HEK293 (cell line): ENCODE measurements at regions not wholly inside any gene's neighbourhood (a gene's known extent, or its start where the extent isn't known, plus 50 kb on each side); places are given as distances from the start of the nearest gene placed in this dataset.

Experiments used
- CTCF ChIA-PET: fragments of 350-600 bp; formaldehyde crosslinking; extraction: SDS; loops from one replicate; lab custom pipeline; 2021; ENCODE audit warnings: antibody characterized with exemption; lab: Yijun Ruan, JAX
- POLR2A ChIA-PET: fragments of 300-600 bp; formaldehyde crosslinking; extraction: SDS; loops from one replicate; lab custom pipeline; 2020; ENCODE audit warnings: antibody characterized with exemption, inconsistent platforms; lab: Yijun Ruan, JAX
- H3K27ac ChIP-seq: fragments of 200-500 bp; sonication (Bioruptor generic); 2 replicates; pipeline ENCODE4 v1.5.1; 2014; ENCODE audit warnings: low read depth, low read length, control low read depth, inconsistent platforms; ENCODE audit errors: extremely low read depth
- H3K36me3 ChIP-seq, 2 experiments: fragments of 200-500 bp in 1 of 2; sonication (Bioruptor generic) in 1 of 2; 1 replicate in 1 of 2; 2 replicates in 1 of 2; pipeline ENCODE4 v1.5.1; 2014 to 2017; ENCODE audit warnings: inconsistent platforms in 2 of 2, low read length in 2 of 2; ENCODE audit not compliant: control insufficient read depth in 2 of 2, insufficient read depth in 1 of 2
- H3K4me1 ChIP-seq: fragments of 200-500 bp; sonication (Bioruptor generic); 2 replicates; pipeline ENCODE4 v1.5.1; 2014; ENCODE audit warnings: mild to moderate bottlenecking, low read length, inconsistent platforms; ENCODE audit not compliant: control insufficient read depth, insufficient read depth
- H3K4me3 ChIP-seq: 2 replicates; pipeline ENCODE4 v1.5.1; 2011; ENCODE audit warnings: low read depth, mild to moderate bottlenecking, control low read depth, low read length, moderate library complexity
- H3K9me3 ChIP-seq: fragments of 200-500 bp; sonication (Bioruptor generic); 2 replicates; pipeline ENCODE4 v1.5.1; 2014; ENCODE audit warnings: low read depth, low read length, inconsistent platforms; ENCODE audit not compliant: control insufficient read depth, insufficient read depth
- KLF1 ChIP-seq: fragments of 450-650 bp; formaldehyde crosslinking; IDR thresholded peaks from 2 replicates; pipeline ENCODE4 v1.5.1; 2016; ENCODE audit warnings: missing biosample characterization, missing genetic modification characterization
- KLF9 ChIP-seq: fragments of 450-650 bp; formaldehyde crosslinking; IDR thresholded peaks from 2 replicates; pipeline ENCODE4 v1.5.1; 2016; ENCODE audit warnings: missing biosample characterization, missing genetic modification characterization, low read depth
- MEIS1 ChIP-seq: sonication (generic); formaldehyde crosslinking; IDR thresholded peaks from 2 replicates; pipeline ENCODE4 v1.8.1; 2022; ENCODE audit warnings: missing genetic modification reagents, mild to moderate bottlenecking, borderline replicate concordance
- OSR2 ChIP-seq: fragments of 450-650 bp; formaldehyde crosslinking; IDR thresholded peaks from 2 replicates; pipeline ENCODE4 v1.5.1; 2016; ENCODE audit warnings: missing biosample characterization, missing genetic modification characterization
- REPIN1 ChIP-seq: fragments of 450-650 bp; formaldehyde crosslinking; IDR thresholded peaks from 2 replicates; pipeline ENCODE4 v1.5.1; 2017; ENCODE audit warnings: missing biosample characterization, missing genetic modification characterization, low read depth
- SCRT1 ChIP-seq: fragments of 450-650 bp; formaldehyde crosslinking; IDR thresholded peaks from 2 replicates; pipeline ENCODE4 v1.5.1; 2016; ENCODE audit warnings: missing biosample characterization, missing genetic modification characterization, borderline replicate concordance
- ZBTB26 ChIP-seq: fragments of 450-650 bp; formaldehyde crosslinking; optimal IDR thresholded peaks from 2 replicates; pipeline ENCODE3; 2016; ENCODE audit warnings: missing biosample characterization, mild to moderate bottlenecking, missing genetic modification characterization
- ZBTB48 ChIP-seq: fragments of 450-650 bp; formaldehyde crosslinking; IDR thresholded peaks from 2 replicates; pipeline ENCODE4 v1.5.1; 2016; ENCODE audit warnings: missing biosample characterization, missing genetic modification characterization
- ZFP41 ChIP-seq: fragments of 450-650 bp; formaldehyde crosslinking; IDR thresholded peaks from 2 replicates; pipeline ENCODE4 v1.5.1; 2016; ENCODE audit warnings: missing biosample characterization, missing genetic modification characterization, borderline replicate concordance
- ZNF140 ChIP-seq: fragments of 450-650 bp; formaldehyde crosslinking; IDR thresholded peaks from 2 replicates; pipeline ENCODE4 v1.5.1; 2016; ENCODE audit warnings: missing biosample characterization, missing genetic modification characterization
- ZNF175 ChIP-seq: fragments of 450-650 bp; formaldehyde crosslinking; IDR thresholded peaks from 2 replicates; pipeline ENCODE4 v1.5.1; 2016; ENCODE audit warnings: missing biosample characterization, missing genetic modification characterization
- ZNF311 ChIP-seq: fragments of 450-650 bp; formaldehyde crosslinking; IDR thresholded peaks from 2 replicates; pipeline ENCODE4 v1.5.1; 2017; ENCODE audit warnings: missing biosample characterization, missing genetic modification characterization, borderline replicate concordance
- ZNF37A ChIP-seq: fragments of 450-650 bp; IDR thresholded peaks from 2 replicates; pipeline ENCODE4 v1.5.1; 2018; ENCODE audit warnings: missing biosample characterization, missing genetic modification characterization
- ZNF560 ChIP-seq: fragments of 450-650 bp; formaldehyde crosslinking; IDR thresholded peaks from 2 replicates; pipeline ENCODE4 v1.5.1; 2017; ENCODE audit warnings: missing biosample characterization, missing genetic modification characterization, borderline replicate concordance
- ZNF596 ChIP-seq: fragments of 450-650 bp; IDR thresholded peaks from 2 replicates; pipeline ENCODE4 v1.5.0; 2018; ENCODE audit warnings: missing biosample characterization, mild to moderate bottlenecking, missing genetic modification characterization, moderate library complexity
- ZNF600 ChIP-seq: fragments of 450-650 bp; formaldehyde crosslinking; IDR thresholded peaks from 2 replicates; pipeline ENCODE4 v1.5.1; 2016; ENCODE audit warnings: missing biosample characterization, missing genetic modification characterization
- ZNF629 ChIP-seq: fragments of 450-650 bp; formaldehyde crosslinking; IDR thresholded peaks from 2 replicates; pipeline ENCODE4 v1.5.1; 2017; ENCODE audit warnings: missing biosample characterization, missing genetic modification characterization
- ZNF701 ChIP-seq: fragments of 450-650 bp; formaldehyde crosslinking; IDR thresholded peaks from 2 replicates; pipeline ENCODE4 v1.5.1; 2016; ENCODE audit warnings: missing biosample characterization, missing genetic modification characterization
- TF ChIP-seq, protein P1 (sequence below): sonication (generic); formaldehyde crosslinking; IDR thresholded peaks from 2 replicates; pipeline ENCODE4 v1.8.1; 2022; ENCODE audit warnings: mild to moderate bottlenecking, moderate library complexity, missing genetic modification reagents
- TF ChIP-seq, protein P2 (sequence below): fragments of 450-650 bp; formaldehyde crosslinking; IDR thresholded peaks from 2 replicates; pipeline ENCODE4 v1.5.1; 2016; ENCODE audit warnings: missing biosample characterization, missing genetic modification characterization

DNA sequence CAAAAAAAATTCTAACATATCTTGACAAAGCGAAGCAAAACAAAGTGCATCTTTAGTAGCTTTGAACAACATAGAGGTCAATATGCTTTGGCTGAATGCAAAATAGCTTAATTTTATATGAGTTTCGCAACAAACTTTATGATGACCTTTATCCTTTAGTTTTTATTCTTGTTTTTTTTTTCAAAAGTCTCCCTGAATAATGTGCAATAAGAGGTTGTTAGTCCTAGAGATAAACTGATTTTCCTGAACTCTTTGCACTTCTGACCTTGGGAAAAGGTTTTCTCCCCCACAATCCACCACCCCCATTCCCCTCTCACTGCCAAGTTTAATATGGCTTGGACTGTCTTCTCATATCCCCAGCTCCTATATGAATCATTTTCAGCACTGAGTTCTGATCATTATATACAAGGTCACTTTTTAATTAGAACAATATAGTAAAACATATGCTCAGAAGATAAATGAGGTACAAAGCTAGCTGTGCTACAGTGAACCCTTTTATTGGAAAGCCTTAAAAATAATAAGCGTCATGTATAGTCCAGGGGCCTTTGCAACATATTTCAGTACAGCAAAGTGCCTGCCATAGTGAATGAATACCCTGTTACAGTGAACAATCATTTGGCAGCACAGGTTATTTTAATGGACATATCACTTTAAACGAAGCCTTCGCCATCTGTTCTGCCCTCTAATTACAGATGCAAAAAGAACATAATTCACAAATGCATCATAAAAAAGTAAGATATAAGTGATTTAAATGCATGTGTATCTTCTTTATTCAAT lies 496.3 kb upstream of the NR2F2 start:
- Histone ChIP-seq H3K4me3 (no peak overlapping the region), H3K36me3 (no peaks in the 10 kb centered on the region), H3K27ac (no peak overlapping the region), H3K4me1 (peaks cover 5% of the 10 kb centered on the region; the same call in 1 of the 2 replicates), H3K9me3 (no peaks in the 10 kb centered on the region)
- CTCF ChIA-PET = interaction anchor here (0.7 to 0.9 kb wide), 2 partner anchors 379 to 761 kb away, joined by 3 read pairs; no protein-coding TSS in a partner anchor
- POLR2A ChIA-PET = no interaction called here
- no peak for TF ChIP-seq ZBTB26 (tag by site-specific recombination)
- TF ChIP-seq, protein P1, sequence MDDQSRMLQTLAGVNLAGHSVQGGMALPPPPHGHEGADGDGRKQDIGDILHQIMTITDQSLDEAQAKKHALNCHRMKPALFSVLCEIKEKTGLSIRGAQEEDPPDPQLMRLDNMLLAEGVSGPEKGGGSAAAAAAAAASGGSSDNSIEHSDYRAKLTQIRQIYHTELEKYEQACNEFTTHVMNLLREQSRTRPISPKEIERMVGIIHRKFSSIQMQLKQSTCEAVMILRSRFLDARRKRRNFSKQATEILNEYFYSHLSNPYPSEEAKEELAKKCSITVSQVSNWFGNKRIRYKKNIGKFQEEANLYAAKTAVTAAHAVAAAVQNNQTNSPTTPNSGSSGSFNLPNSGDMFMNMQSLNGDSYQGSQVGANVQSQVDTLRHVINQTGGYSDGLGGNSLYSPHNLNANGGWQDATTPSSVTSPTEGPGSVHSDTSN (CRISPR knock-in tag) = no peak
- TF ChIP-seq REPIN1 (tag by site-specific recombination) = no peak
- no peak for TF ChIP-seq KLF9

- H3K4me1 ChIP-seq = no peaks in the 10 kb centered on the region
- no peak overlapping the region for H3K4me3 ChIP-seq
- no peak for TF ChIP-seq ZNF701 (tag by site-specific recombination)
- no peak for TF ChIP-seq ZNF596
- TF ChIP-seq ZFP41 = no peak
- TF ChIP-seq, protein P2, sequence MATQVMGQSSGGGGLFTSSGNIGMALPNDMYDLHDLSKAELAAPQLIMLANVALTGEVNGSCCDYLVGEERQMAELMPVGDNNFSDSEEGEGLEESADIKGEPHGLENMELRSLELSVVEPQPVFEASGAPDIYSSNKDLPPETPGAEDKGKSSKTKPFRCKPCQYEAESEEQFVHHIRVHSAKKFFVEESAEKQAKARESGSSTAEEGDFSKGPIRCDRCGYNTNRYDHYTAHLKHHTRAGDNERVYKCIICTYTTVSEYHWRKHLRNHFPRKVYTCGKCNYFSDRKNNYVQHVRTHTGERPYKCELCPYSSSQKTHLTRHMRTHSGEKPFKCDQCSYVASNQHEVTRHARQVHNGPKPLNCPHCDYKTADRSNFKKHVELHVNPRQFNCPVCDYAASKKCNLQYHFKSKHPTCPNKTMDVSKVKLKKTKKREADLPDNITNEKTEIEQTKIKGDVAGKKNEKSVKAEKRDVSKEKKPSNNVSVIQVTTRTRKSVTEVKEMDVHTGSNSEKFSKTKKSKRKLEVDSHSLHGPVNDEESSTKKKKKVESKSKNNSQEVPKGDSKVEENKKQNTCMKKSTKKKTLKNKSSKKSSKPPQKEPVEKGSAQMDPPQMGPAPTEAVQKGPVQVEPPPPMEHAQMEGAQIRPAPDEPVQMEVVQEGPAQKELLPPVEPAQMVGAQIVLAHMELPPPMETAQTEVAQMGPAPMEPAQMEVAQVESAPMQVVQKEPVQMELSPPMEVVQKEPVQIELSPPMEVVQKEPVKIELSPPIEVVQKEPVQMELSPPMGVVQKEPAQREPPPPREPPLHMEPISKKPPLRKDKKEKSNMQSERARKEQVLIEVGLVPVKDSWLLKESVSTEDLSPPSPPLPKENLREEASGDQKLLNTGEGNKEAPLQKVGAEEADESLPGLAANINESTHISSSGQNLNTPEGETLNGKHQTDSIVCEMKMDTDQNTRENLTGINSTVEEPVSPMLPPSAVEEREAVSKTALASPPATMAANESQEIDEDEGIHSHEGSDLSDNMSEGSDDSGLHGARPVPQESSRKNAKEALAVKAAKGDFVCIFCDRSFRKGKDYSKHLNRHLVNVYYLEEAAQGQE (tag by site-specific recombination) = no peak
- no peak for TF ChIP-seq ZNF311 (tag by site-specific recombination)
- TF ChIP-seq KLF1 (tag by site-specific recombination) = no peak
- TF ChIP-seq OSR2 (tag by site-specific recombination) = no peak
- no peak for TF ChIP-seq ZNF560 (tag by site-specific recombination)
- no peak for TF ChIP-seq ZNF600 (tag by site-specific recombination)
- TF ChIP-seq ZNF140 (tag by site-specific recombination) = no peak
- TF ChIP-seq MEIS1 (CRISPR knock-in tag) = no peak
- no peak for TF ChIP-seq ZNF37A (tag by site-specific recombination)
- no peak for TF ChIP-seq KLF9
- TF ChIP-seq ZNF629 (tag by site-specific recombination) = no peak
- no peak for TF ChIP-seq ZBTB48
- TF ChIP-seq SCRT1 (tag by site-specific recombination) = no peak
- TF ChIP-seq ZNF175 (tag by site-specific recombination) = no peak
- TF ChIP-seq ZBTB26 (tag by site-specific recombination) = no peak
- ChIA-PET POLR2A (no interaction called here), CTCF (interaction anchor here (0.9 kb wide), 1 partner anchor 19 kb away, joined by 4 read pairs; no protein-coding TSS in a partner anchor)
- H3K36me3 ChIP-seq = no peaks in the 10 kb centered on the region
- H3K9me3 ChIP-seq = no peaks in the 10 kb centered on the region
- H3K27ac ChIP-seq = no peak overlapping the region
These were observed 494.0 kb upstream of the NR2F2 start for GRCh38 chr15:95836536-95836935.
